GM23248 (cell line): ENCODE measurements at regions not wholly inside any gene's neighbourhood (a gene's known extent, or its start where the extent isn't known, plus 50 kb on each side); places are given as distances from the start of the nearest gene placed in this dataset.
"Not testable (repeated sequence)": the region's sequence is repeated elsewhere in the genome, so short reads cannot be mapped to it uniquely, and the experiment has no call there.

Source experiments
- DNase-seq: peaks from one replicate; pipeline ENCODE4 v3.0.0-alpha.2; 2015
- H2AFZ ChIP-seq: fragments of 200-600 bp; sonication (generic); 2 replicates; pipeline ENCODE4 v1.6.1; 2016; ENCODE audit warnings: antibody characterized with exemption
- H3F3A ChIP-seq: fragments of 200-600 bp; sonication (generic); 2 replicates; pipeline ENCODE4 v1.6.1; 2016; ENCODE audit warnings: mild to moderate bottlenecking, antibody characterized with exemption, mixed run types; ENCODE audit not compliant: insufficient read depth
- H3K27ac ChIP-seq: fragments of 200-600 bp; sonication (generic); 2 replicates; pipeline ENCODE4 v1.5.1; 2016; ENCODE audit warnings: mild to moderate bottlenecking
- H3K27me3 ChIP-seq: fragments of 200-600 bp; sonication (generic); replicated peaks from 2 replicates; pipeline ENCODE4 v1.6.1; 2016; ENCODE audit warnings: mild to moderate bottlenecking; ENCODE audit not compliant: insufficient read depth
- H3K36me3 ChIP-seq: fragments of 200-600 bp; sonication (generic); 2 replicates; pipeline ENCODE4 v1.6.1; 2016; ENCODE audit warnings: low read depth, mild to moderate bottlenecking
- H3K4me1 ChIP-seq: fragments of 200-600 bp; sonication (generic); 2 replicates; pipeline ENCODE4 v1.6.1; 2016; ENCODE audit warnings: mild to moderate bottlenecking; ENCODE audit not compliant: insufficient read depth
- H3K4me2 ChIP-seq: fragments of 200-600 bp; sonication (generic); one replicate; pipeline ENCODE4 v1.6.1; 2016; ENCODE audit warnings: mild to moderate bottlenecking; ENCODE audit not compliant: unreplicated experiment
- H3K4me3 ChIP-seq: fragments of 200-600 bp; sonication (generic); 2 replicates; pipeline ENCODE4 v1.5.1; 2016; ENCODE audit warnings: mild to moderate bottlenecking
- H3K79me2 ChIP-seq: fragments of 200-600 bp; sonication (generic); 2 replicates; pipeline ENCODE4 v1.6.1; 2016; ENCODE audit warnings: mild to moderate bottlenecking; ENCODE audit not compliant: insufficient read depth
- H3K9ac ChIP-seq: fragments of 200-600 bp; sonication (generic); 2 replicates; pipeline ENCODE4 v1.6.1; 2016; ENCODE audit warnings: mild to moderate bottlenecking
- H3K9me2 ChIP-seq: fragments of 200-600 bp; sonication (generic); 2 replicates; pipeline ENCODE4 v1.6.1; 2016; ENCODE audit warnings: mixed run types, mild to moderate bottlenecking, moderate library complexity; ENCODE audit not compliant: insufficient read depth
- H3K9me3 ChIP-seq: fragments of 200-600 bp; sonication (generic); one replicate; pipeline ENCODE4 v1.6.1; 2017; ENCODE audit warnings: low read depth
- H4K20me1 ChIP-seq: fragments of 200-600 bp; sonication (generic); 2 replicates; pipeline ENCODE4 v1.6.0; 2016; ENCODE audit not compliant: insufficient read depth
- EZH2 ChIP-seq: fragments of 200-600 bp; sonication (generic); IDR thresholded peaks from 2 replicates; pipeline ENCODE4 v1.6.1; 2018; ENCODE audit warnings: antibody characterized with exemption, mild to moderate bottlenecking; ENCODE audit not compliant: insufficient read depth, poor library complexity, severe bottlenecking
- EZH2phosphoT487 ChIP-seq: fragments of 200-600 bp; sonication (generic); IDR thresholded peaks from 2 replicates; pipeline ENCODE4 v1.6.1; 2018; ENCODE audit warnings: antibody characterized with exemption, moderate library complexity, mild to moderate bottlenecking, low read depth; ENCODE audit not compliant: insufficient read depth
- WGBS, 2 experiments: methylation state at CpG; one replicate each; pipeline ENCODE4 v1.1.6; 2015 to 2017; ENCODE audit warnings: low lambda C conversion rate in 2 of 2, low coverage in 1 of 2; ENCODE audit errors: missing lambda C conversion rate in 2 of 2; 5-methylcytosine and 5-hydroxymethylcytosine counted together
- in situ Hi-C: fragments of 300-500 bp; cut with MboI; formaldehyde crosslinking; loops from 2 replicates; pipeline ENCODE4 v1.15.0; 2020

DNA sequence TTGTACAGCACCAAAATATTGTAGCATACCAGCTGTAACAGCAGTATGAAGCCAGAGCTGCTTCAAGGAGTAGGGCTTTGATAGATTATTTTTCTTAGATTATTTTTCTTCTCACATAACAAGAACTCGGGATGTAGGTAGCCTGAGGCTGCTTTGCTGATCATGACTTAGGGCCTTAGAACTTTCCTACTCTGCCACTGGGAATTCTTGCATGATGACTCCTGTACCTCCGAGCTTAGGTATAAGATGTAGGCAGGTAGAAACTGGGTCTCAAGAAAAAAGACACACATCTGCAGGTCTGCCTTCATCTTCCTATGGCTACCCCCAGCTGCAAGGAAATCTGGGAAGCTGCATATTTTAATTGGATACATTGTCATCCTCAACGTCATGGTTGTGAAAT, 115.9 kb upstream of the PNPLA4 start:
- H3K4me1 ChIP-seq: no peaks in the 10 kb centered on the region
- H3F3A ChIP-seq: no peaks in the 10 kb centered on the region
- H3K36me3 ChIP-seq: no peaks in the 10 kb centered on the region
- H3K9ac ChIP-seq: no peak overlapping the region
- no peaks in the 10 kb centered on the region for H3K79me2 ChIP-seq
- TF ChIP-seq EZH2: no peak
- no peak for TF ChIP-seq EZH2phosphoT487
- no peak overlapping the region for H3K4me3 ChIP-seq
- in situ Hi-C loops: no loop called here
- no peaks in the 10 kb centered on the region for H3K27me3 ChIP-seq
- H3K27ac ChIP-seq: no peak overlapping the region
- H2AFZ ChIP-seq: no peak overlapping the region
- 14 to 20% methylated on average over 3 of the region's 3 CpGs for WGBS, 2 experiments
- H3K9me3 ChIP-seq: no peaks in the 10 kb centered on the region
- no peaks in the 10 kb centered on the region for H3K9me2 ChIP-seq
- H3K4me2 ChIP-seq: no peak overlapping the region
- DNase-seq: no peak
- H4K20me1 ChIP-seq: no peaks in the 10 kb centered on the region

GRCh38 chrX:8042304-8042703, 115.1 kb upstream of the PNPLA4 start:
- TF ChIP-seq EZH2 (no peak), EZH2phosphoT487 (no peak)
- no peak overlapping the region for H3K27ac ChIP-seq
- no peaks in the 10 kb centered on the region for H3K9me2 ChIP-seq
- in situ Hi-C loops: no loop called here
- no peaks in the 10 kb centered on the region for H3K36me3 ChIP-seq
- no peaks in the 10 kb centered on the region for H3K79me2 ChIP-seq
- no peaks in the 10 kb centered on the region for H3K27me3 ChIP-seq
- no peak overlapping the region for H3K4me3 ChIP-seq
- WGBS, 2 experiments: 25% methylated on average over 1 of the region's 1 CpG
- H3K9me3 ChIP-seq: no peaks in the 10 kb centered on the region
- no peaks in the 10 kb centered on the region for H3F3A ChIP-seq
- no peaks in the 10 kb centered on the region for H4K20me1 ChIP-seq
- DNase-seq: no peak
- no peak overlapping the region for H3K9ac ChIP-seq
- H3K4me2 ChIP-seq: no peak overlapping the region
- H3K4me1 ChIP-seq: no peaks in the 10 kb centered on the region
- no peak overlapping the region for H2AFZ ChIP-seq

- H3K9ac ChIP-seq, H3K27me3 ChIP-seq, H4K20me1 ChIP-seq, H3K9me2 ChIP-seq, H3K9me3 ChIP-seq, H3K4me3 ChIP-seq, H3K27ac ChIP-seq, H3K79me2 ChIP-seq, in situ Hi-C loops, DNase-seq, H3K4me2 ChIP-seq, H3K4me1 ChIP-seq, H2AFZ ChIP-seq, H3F3A ChIP-seq, H3K36me3 ChIP-seq: not testable (repeated sequence)
- WGBS, 2 experiments: 37 to 57% methylated on average over 7 of the region's 7 CpGs
Measured at GRCh38 chrX:8039711-8040110, 112.5 kb upstream of the PNPLA4 start.

DNA sequence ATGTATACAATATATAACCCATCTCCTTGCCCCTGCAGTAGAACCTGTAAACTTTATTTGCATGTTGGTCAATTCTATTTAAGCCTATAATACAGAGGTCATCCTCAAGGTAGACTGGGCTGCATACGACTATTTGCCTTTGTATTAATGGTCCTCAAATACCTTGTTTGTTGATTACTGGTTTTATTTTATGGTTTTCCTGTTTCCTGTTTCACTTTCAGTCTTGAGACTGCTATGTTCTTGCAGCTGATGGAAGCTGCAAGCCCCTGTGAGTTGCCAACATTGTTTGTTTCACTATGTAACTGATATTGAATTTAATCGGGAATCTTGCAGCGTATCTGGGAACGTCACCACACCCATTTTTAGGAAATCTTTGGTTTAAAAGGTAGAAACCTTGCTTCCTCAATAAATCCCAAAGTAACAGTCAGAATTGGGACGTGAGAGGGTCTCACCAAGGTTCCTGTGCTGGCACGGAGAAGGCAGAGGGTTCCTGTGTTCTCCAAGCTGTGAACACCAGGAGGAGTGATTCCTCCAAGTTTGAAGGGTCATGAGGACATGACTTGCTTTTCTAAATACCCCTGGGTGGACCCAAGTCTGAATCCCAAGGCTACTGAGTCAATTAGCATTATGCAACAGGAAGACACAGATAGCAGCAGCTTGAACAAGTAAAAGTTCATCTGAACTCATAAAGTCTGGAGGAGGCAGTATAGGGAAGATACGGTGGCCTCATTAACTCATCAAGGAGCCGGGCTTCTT, 110.6 kb upstream of the PNPLA4 start:
- DNase-seq: no peak
- Histone ChIP-seq H2AFZ (no peak overlapping the region), H3K4me3 (no peak overlapping the region), H3K4me2 (no peak overlapping the region), H3K27me3 (no peaks in the 10 kb centered on the region), H4K20me1 (no peaks in the 10 kb centered on the region), H3K4me1 (no peaks in the 10 kb centered on the region), H3K79me2 (no peaks in the 10 kb centered on the region), H3K36me3 (no peaks in the 10 kb centered on the region), H3F3A (no peaks in the 10 kb centered on the region), H3K9ac (no peak overlapping the region), H3K27ac (no peak overlapping the region), H3K9me3 (no peaks in the 10 kb centered on the region), H3K9me2 (no peaks in the 10 kb centered on the region)
- in situ Hi-C loops: no loop called here
- no peak for TF ChIP-seq EZH2phosphoT487
- no peak for TF ChIP-seq EZH2
- WGBS, 2 experiments: 59 to 61% methylated on average over 8 of the region's 8 CpGs

DNA sequence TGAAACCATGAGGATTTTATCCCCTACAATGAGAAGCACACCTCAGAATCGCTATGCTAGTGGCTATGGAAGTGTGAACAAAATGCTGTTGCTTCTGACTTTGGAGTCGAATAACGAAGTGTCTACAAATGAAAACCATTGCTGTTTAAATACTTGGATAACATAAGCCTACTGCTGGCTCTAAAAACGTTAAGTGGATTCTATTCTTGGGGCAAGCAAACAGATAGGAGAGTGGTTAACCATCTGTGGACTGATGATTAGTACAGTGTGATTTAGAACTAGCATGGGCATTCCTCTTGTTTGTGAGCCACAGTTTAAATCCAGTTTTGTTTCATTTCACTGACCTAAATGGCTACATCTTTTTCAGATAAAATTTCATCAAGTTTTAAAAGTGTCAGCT, 109.7 kb upstream of the PNPLA4 start:
- H4K20me1 ChIP-seq: no peaks in the 10 kb centered on the region
- H2AFZ ChIP-seq: no peak overlapping the region
- no peaks in the 10 kb centered on the region for H3F3A ChIP-seq
- H3K27ac ChIP-seq: no peak overlapping the region
- H3K27me3 ChIP-seq: no peaks in the 10 kb centered on the region
- 0 to 6% methylated on average over 4 of the region's 4 CpGs for WGBS, 2 experiments
- H3K9me2 ChIP-seq: no peaks in the 10 kb centered on the region
- no peak overlapping the region for H3K4me2 ChIP-seq
- TF ChIP-seq EZH2 (no peak), EZH2phosphoT487 (no peak)
- H3K79me2 ChIP-seq: no peaks in the 10 kb centered on the region
- no peaks in the 10 kb centered on the region for H3K9me3 ChIP-seq
- DNase-seq: no peak
- H3K9ac ChIP-seq: no peak overlapping the region
- H3K4me3 ChIP-seq: no peak overlapping the region
- no peaks in the 10 kb centered on the region for H3K4me1 ChIP-seq
- H3K36me3 ChIP-seq: no peaks in the 10 kb centered on the region
- in situ Hi-C loops: no loop called here
